HFF-Myc (cell line): ENCODE measurements at regions not wholly inside any gene's neighbourhood (a gene's known extent, or its start where the extent isn't known, plus 50 kb on each side); places are given as distances from the start of the nearest gene placed in this dataset.

ENCODE experiments used
- DNase-seq: peaks from one replicate; pipeline ENCODE4 v3.0.0-alpha.2; 2011; ENCODE audit warnings: low read depth; ENCODE audit errors: extremely low read depth
- H3K4me3 ChIP-seq: replicated peaks from 2 replicates; pipeline ENCODE4 v1.5.1; 2011; ENCODE audit warnings: low read depth, mild to moderate bottlenecking, control low read depth, low read length
- TF ChIP-seq, protein P1 (sequence below): IDR thresholded peaks from 2 replicates; pipeline ENCODE4 v1.5.1; 2012; ENCODE audit warnings: mild to moderate bottlenecking, low read depth, low read length, control low read depth; ENCODE audit errors: missing control alignments

DNA sequence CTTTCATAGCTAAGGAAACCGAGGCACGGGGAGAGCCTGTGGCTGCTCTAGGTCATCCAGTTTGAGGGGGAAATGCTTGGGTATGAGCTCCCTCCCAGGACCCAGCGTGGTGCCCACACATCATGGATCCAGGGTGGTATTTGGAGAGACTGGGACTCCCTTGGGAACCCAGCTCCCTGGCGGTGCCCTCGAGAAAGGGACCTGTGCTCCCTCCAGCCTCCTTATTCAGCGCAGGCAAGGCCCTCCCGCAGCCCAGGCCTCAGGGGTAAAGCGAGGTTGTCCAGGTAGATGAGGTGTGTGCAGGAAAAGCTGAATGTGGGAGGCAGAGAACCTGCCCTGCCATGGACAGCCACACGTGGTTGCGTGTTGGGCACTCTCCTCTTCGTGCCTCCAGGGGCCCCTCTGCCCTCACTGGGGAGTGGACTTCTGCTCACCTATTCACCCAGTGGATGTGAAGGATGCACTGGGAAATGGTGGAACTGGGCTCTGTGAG is 53.8 kb upstream of the GPR78 start:
- DNase-seq = no peak
- TF ChIP-seq, protein P1, sequence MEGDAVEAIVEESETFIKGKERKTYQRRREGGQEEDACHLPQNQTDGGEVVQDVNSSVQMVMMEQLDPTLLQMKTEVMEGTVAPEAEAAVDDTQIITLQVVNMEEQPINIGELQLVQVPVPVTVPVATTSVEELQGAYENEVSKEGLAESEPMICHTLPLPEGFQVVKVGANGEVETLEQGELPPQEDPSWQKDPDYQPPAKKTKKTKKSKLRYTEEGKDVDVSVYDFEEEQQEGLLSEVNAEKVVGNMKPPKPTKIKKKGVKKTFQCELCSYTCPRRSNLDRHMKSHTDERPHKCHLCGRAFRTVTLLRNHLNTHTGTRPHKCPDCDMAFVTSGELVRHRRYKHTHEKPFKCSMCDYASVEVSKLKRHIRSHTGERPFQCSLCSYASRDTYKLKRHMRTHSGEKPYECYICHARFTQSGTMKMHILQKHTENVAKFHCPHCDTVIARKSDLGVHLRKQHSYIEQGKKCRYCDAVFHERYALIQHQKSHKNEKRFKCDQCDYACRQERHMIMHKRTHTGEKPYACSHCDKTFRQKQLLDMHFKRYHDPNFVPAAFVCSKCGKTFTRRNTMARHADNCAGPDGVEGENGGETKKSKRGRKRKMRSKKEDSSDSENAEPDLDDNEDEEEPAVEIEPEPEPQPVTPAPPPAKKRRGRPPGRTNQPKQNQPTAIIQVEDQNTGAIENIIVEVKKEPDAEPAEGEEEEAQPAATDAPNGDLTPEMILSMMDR = no peak
- no peak overlapping the region for H3K4me3 ChIP-seq

DNA sequence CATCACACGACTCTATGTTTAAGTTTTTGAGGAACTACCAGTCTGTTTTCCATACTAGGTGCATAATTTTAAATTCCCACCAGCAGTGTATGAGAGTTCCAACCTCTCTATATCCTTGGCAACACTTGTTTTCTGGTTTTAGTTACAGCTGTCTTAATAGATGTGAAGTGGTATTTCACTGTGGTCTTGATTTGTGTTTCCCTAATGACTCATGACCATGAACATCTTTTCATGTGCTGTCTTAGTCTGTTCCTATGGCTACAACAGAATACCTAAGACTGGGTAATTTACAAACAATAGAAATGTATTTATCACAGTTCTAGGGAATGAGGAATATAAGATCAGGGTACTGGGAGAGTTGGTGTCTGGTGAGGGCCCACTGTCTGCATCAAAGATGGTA is 51.5 kb upstream of the GPR78 start:
- TF ChIP-seq, protein P1 = no peak

More for the DNA sequence above, 51.5 kb upstream of the GPR78 start:
- no peak overlapping the region for H3K4me3 ChIP-seq
- peak; percentile 15 for DNase-seq
